ENCODE measurements at regions not wholly inside any gene's neighbourhood (a gene's known extent, or its start where the extent isn't known, plus 50 kb on each side); places are given as distances from the start of the nearest gene placed in this dataset.

DNA sequence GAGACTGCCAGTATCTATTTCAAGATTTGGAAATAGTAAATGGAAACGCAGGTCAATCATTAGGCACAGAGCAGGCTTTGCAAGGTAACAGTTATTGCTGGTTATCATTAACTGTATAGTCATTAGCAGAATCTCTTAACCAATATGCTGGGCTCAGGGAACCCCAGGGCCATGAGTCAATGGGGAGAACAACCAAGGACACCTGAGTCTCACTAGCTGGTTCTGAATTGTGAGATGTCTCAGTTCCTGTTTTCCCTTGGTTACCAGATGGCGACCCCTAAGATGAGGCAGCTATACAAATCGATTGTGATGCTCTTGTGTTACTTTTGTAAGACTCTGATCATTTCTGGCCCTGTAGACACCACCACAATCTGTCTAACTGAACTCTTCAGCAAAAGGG, 385.3 kb downstream of the HAPSTR1 start:
- no peak overlapping the region for H3K4me2 ChIP-seq (ENCODE audit: low read length)
- H2AK5ac ChIP-seq (ENCODE audit: low read length): no peak overlapping the region
- no peak overlapping the region for H3K14ac ChIP-seq (ENCODE audit: low read length)
- H3K79me2 ChIP-seq (ENCODE audit: control insufficient read depth, insufficient read depth, low read length, poor library complexity): no peaks in the 10 kb centered on the region
- H4K8ac ChIP-seq (ENCODE audit: low read depth, low read length): no peak overlapping the region
- no peak overlapping the region for H4K12ac ChIP-seq (ENCODE audit: low read depth, low read length)
- no peak overlapping the region for H3K23ac ChIP-seq (ENCODE audit: low read length)
- no peaks in the 10 kb centered on the region for H3K36me3 ChIP-seq (ENCODE audit: control insufficient read depth in 1 of 2, insufficient read depth in 2 of 2, low read length in 2 of 2)
- H3K4me1 ChIP-seq (ENCODE audit: control insufficient read depth in 1 of 2, insufficient read depth in 2 of 2, low read length in 2 of 2): no peaks in the 10 kb centered on the region
- H4K91ac ChIP-seq (ENCODE audit: low read depth, low read length): no peak overlapping the region
- no peak overlapping the region for H3K4ac ChIP-seq (ENCODE audit: low read depth, low read length)
- no peak overlapping the region for H3K18ac ChIP-seq (ENCODE audit: low read length)
- no peaks in the 10 kb centered on the region for H3K27me3 ChIP-seq (ENCODE audit: insufficient read depth, low read length)
- no peaks in the 10 kb centered on the region for H3K9me3 ChIP-seq (ENCODE audit: insufficient read depth, low read depth, low read length)
- no peak overlapping the region for H2BK12ac ChIP-seq (ENCODE audit: low read length)
- H2AFZ ChIP-seq (ENCODE audit: insufficient read depth, low read length, poor library complexity): no peak overlapping the region
- H3K4me3 ChIP-seq (ENCODE audit: low read depth, low read length): no peak overlapping the region
- H3K27ac ChIP-seq (ENCODE audit: low read depth, low read length): no peak overlapping the region
- no CpG with 5 or more reads among the region's 3 CpGs for WGBS (ENCODE audit: extremely low coverage, insufficient coverage, insufficient read length)
- DNase-seq: no peak
- no peak overlapping the region for H2BK120ac ChIP-seq (ENCODE audit: insufficient read depth, low read length, poor library complexity)
- H2BK5ac ChIP-seq (ENCODE audit: low read depth, low read length, poor library complexity): no peak overlapping the region
- no peak overlapping the region for H3K9ac ChIP-seq (ENCODE audit: low read length)
- H3K79me1 ChIP-seq (ENCODE audit: low read length): no peaks in the 10 kb centered on the region

DNA sequence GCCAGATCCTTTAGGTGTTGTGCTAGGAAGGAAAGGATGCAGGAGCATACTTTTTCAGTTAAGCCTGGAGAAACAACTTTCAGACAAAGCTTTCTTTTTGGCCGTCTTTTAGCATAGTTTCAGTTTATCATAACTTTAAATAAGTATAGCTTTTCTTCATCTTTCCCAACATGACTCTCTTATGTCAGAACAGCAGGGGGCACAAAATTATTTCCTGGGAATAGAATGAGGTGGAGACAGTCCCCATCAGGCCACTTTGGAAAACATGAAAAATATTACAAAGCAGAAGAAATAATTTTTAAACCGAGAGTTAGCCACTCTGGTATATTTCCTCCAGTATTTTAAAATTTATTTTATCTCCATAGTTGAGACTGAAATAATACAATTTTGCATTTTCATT, 387.6 kb downstream of the HAPSTR1 start:
- H3K79me1 ChIP-seq (ENCODE audit: low read length): no peaks in the 10 kb centered on the region

DNA sequence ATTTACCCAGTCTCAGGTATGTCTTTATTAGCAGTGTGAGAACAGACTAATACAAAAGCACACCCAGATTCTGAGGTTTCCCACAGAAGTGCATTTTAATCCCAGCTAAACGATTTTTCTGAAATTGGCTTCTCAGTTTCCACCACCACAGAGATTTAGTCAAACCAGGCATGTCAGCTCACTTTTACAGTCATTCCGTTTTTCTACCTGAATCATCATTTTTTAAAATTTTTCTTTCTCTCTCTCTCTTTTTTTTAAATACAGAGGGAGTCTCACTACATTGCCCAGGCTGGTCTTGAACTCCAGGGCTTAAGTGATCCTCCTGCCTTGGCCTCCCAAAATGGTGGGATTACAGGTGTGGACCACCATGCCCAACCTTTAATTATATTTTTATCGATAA, 389.1 kb downstream of the HAPSTR1 start:
- no peak overlapping the region for H4K12ac ChIP-seq (ENCODE audit: low read depth, low read length)
- no peaks in the 10 kb centered on the region for H3K9me3 ChIP-seq (ENCODE audit: insufficient read depth, low read depth, low read length)
- no peaks in the 10 kb centered on the region for H3K27me3 ChIP-seq (ENCODE audit: insufficient read depth, low read length)
- no peak overlapping the region for H4K8ac ChIP-seq (ENCODE audit: low read depth, low read length)
- no peak for DNase-seq
- no peak overlapping the region for H2AFZ ChIP-seq (ENCODE audit: insufficient read depth, low read length, poor library complexity)
- no CpG with 5 or more reads among the region's 3 CpGs for WGBS (ENCODE audit: extremely low coverage, insufficient coverage, insufficient read length)
- no peak overlapping the region for H2BK12ac ChIP-seq (ENCODE audit: low read length)
- H3K9ac ChIP-seq (ENCODE audit: low read length): no peak overlapping the region
- no peaks in the 10 kb centered on the region for H3K79me1 ChIP-seq (ENCODE audit: low read length)
- H3K4me1 ChIP-seq (ENCODE audit: control insufficient read depth in 1 of 2, insufficient read depth in 2 of 2, low read length in 2 of 2): no peaks in the 10 kb centered on the region
- H3K23ac ChIP-seq (ENCODE audit: low read length): no peak overlapping the region
- H3K79me2 ChIP-seq (ENCODE audit: control insufficient read depth, insufficient read depth, low read length, poor library complexity): no peaks in the 10 kb centered on the region
- H3K4me2 ChIP-seq (ENCODE audit: low read length): no peak overlapping the region
- no peak overlapping the region for H3K14ac ChIP-seq (ENCODE audit: low read length)
- H3K27ac ChIP-seq (ENCODE audit: low read depth, low read length): no peak overlapping the region
- H2BK5ac ChIP-seq (ENCODE audit: low read depth, low read length, poor library complexity): no peak overlapping the region
- no peak overlapping the region for H3K4ac ChIP-seq (ENCODE audit: low read depth, low read length)
- no peak overlapping the region for H3K4me3 ChIP-seq (ENCODE audit: low read depth, low read length)
- H4K91ac ChIP-seq (ENCODE audit: low read depth, low read length): no peak overlapping the region
- no peaks in the 10 kb centered on the region for H3K36me3 ChIP-seq (ENCODE audit: control insufficient read depth in 1 of 2, insufficient read depth in 2 of 2, low read length in 2 of 2)
- H2AK5ac ChIP-seq (ENCODE audit: low read length): no peak overlapping the region
- no peak overlapping the region for H3K18ac ChIP-seq (ENCODE audit: low read length)
- H2BK120ac ChIP-seq (ENCODE audit: insufficient read depth, low read length, poor library complexity): no peak overlapping the region

More for the DNA sequence above, 387.6 kb downstream of the HAPSTR1 start:
- Histone ChIP-seq H2BK5ac (ENCODE audit: low read depth, low read length, poor library complexity) (no peak overlapping the region), H2AK5ac (ENCODE audit: low read length) (no peak overlapping the region), H3K9me3 (ENCODE audit: insufficient read depth, low read depth, low read length) (no peaks in the 10 kb centered on the region), H2BK120ac (ENCODE audit: insufficient read depth, low read length, poor library complexity) (no peak overlapping the region), H4K8ac (ENCODE audit: low read depth, low read length) (no peak overlapping the region), H3K79me2 (ENCODE audit: control insufficient read depth, insufficient read depth, low read length, poor library complexity) (no peaks in the 10 kb centered on the region), H3K18ac (ENCODE audit: low read length) (no peak overlapping the region), H3K23ac (ENCODE audit: low read length) (no peak overlapping the region), H3K9ac (ENCODE audit: low read length) (no peak overlapping the region), H4K91ac (ENCODE audit: low read depth, low read length) (no peak overlapping the region), H3K27me3 (ENCODE audit: insufficient read depth, low read length) (no peaks in the 10 kb centered on the region), H3K4me2 (ENCODE audit: low read length) (no peak overlapping the region), H3K4me3 (ENCODE audit: low read depth, low read length) (no peak overlapping the region), H2BK12ac (ENCODE audit: low read length) (no peak overlapping the region), H4K12ac (ENCODE audit: low read depth, low read length) (no peak overlapping the region), H2AFZ (ENCODE audit: insufficient read depth, low read length, poor library complexity) (no peak overlapping the region), H3K14ac (ENCODE audit: low read length) (no peak overlapping the region), H3K27ac (ENCODE audit: low read depth, low read length) (no peak overlapping the region), H3K36me3 (ENCODE audit: control insufficient read depth in 1 of 2, insufficient read depth in 2 of 2, low read length in 2 of 2) (no peaks in the 10 kb centered on the region), H3K4me1 (ENCODE audit: control insufficient read depth in 1 of 2, insufficient read depth in 2 of 2, low read length in 2 of 2) (no peaks in the 10 kb centered on the region), H3K4ac (ENCODE audit: low read depth, low read length) (no peak overlapping the region)
- no CpG with 5 or more reads among the region's 2 CpGs for WGBS (ENCODE audit: extremely low coverage, insufficient coverage, insufficient read length)
- no peak for DNase-seq

DNA sequence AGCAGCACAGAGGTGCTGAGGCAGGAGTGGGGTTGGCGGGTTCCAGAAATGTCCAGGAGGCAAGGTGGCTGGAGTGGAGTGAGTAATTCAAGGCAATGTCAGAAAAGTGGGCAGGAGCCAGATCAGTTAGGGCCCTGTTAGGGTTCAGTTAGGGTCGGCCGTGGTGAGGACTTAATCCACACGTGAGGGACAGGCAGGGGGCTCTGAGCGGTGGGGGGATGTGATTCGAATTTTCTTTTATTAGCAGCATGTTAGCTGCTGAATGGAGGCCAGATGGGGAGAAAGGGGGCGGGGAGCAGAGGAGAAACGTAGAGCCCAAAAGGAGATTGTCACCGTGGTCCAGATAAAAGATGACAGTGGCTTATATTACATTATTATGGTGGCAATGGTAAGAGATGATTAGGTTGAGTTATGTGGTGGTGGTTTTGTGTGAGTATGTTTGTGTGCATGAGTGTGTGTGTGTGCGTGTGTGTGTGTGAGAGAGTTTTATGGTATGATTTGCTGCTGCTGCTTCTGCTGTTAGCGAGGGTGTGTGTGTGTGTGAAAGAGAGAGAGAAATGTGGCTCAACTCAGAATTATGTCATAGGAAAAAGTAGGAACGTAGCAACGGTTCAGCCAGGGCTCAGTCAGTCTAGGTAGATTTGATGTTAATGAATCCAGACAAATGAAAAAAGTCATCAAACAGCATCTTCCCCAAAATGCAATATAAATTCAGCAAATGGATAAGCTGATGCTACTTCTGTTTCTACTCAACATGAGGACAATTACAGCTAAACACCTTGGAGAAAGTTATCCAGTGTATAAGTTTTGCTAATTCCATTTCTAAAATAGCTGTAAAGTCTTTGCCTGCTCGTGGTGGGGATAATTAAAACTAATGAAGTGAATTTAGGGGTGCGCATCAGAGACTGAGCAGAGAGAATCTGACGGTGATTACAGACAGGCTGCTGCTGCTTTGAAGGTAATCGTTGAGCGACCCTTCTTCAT, 390.6 kb downstream of the HAPSTR1 start:
- no CpG with 5 or more reads among the region's 18 CpGs for WGBS (ENCODE audit: extremely low coverage, insufficient coverage, insufficient read length)
- H3K18ac ChIP-seq (ENCODE audit: low read length): no peak overlapping the region

More for the DNA sequence above, 390.6 kb downstream of the HAPSTR1 start:
- no peak overlapping the region for H4K12ac ChIP-seq (ENCODE audit: low read depth, low read length)
- no peak overlapping the region for H3K23ac ChIP-seq (ENCODE audit: low read length)
- H3K4me3 ChIP-seq (ENCODE audit: low read depth, low read length): no peak overlapping the region
- H4K8ac ChIP-seq (ENCODE audit: low read depth, low read length): no peak overlapping the region
- H3K79me1 ChIP-seq (ENCODE audit: low read length): no peaks in the 10 kb centered on the region
- no peak for DNase-seq
- H2AFZ ChIP-seq (ENCODE audit: insufficient read depth, low read length, poor library complexity): no peak overlapping the region
- H3K27me3 ChIP-seq (ENCODE audit: insufficient read depth, low read length): no peaks in the 10 kb centered on the region
- no peak overlapping the region for H3K14ac ChIP-seq (ENCODE audit: low read length)
- H2BK12ac ChIP-seq (ENCODE audit: low read length): no peak overlapping the region
- no peak overlapping the region for H4K91ac ChIP-seq (ENCODE audit: low read depth, low read length)
- H3K79me2 ChIP-seq (ENCODE audit: control insufficient read depth, insufficient read depth, low read length, poor library complexity): no peaks in the 10 kb centered on the region
- no peak overlapping the region for H2AK5ac ChIP-seq (ENCODE audit: low read length)
- no peaks in the 10 kb centered on the region for H3K9me3 ChIP-seq (ENCODE audit: insufficient read depth, low read depth, low read length)
- no peak overlapping the region for H3K4ac ChIP-seq (ENCODE audit: low read depth, low read length)
- H2BK120ac ChIP-seq (ENCODE audit: insufficient read depth, low read length, poor library complexity): no peak overlapping the region
- no peak overlapping the region for H3K4me2 ChIP-seq (ENCODE audit: low read length)
- no peaks in the 10 kb centered on the region for H3K36me3 ChIP-seq (ENCODE audit: control insufficient read depth in 1 of 2, insufficient read depth in 2 of 2, low read length in 2 of 2)
- H3K4me1 ChIP-seq (ENCODE audit: control insufficient read depth in 1 of 2, insufficient read depth in 2 of 2, low read length in 2 of 2): no peaks in the 10 kb centered on the region
- H3K27ac ChIP-seq (ENCODE audit: low read depth, low read length): no peak overlapping the region
- H2BK5ac ChIP-seq (ENCODE audit: low read depth, low read length, poor library complexity): no peak overlapping the region
- no peak overlapping the region for H3K9ac ChIP-seq (ENCODE audit: low read length)
